ENCODE measurements at regions not wholly inside any gene's neighbourhood (a gene's known extent, or its start where the extent isn't known, plus 50 kb on each side); places are given as distances from the start of the nearest gene placed in this dataset.
A peak's percentile ranks its signal among the peaks of the same experiment; 100 is the strongest.

GRCh38 chr20:22495789-22496188 is 88.6 kb downstream of the FOXA2 start:
- Histone ChIP-seq H3K36me3 (ENCODE audit: control insufficient read depth, insufficient read depth, low read length) (no peaks in the 10 kb centered on the region), H3K27me3 (ENCODE audit: control insufficient read depth, insufficient read depth, low read length) (no peaks in the 10 kb centered on the region), H3K4me3 (ENCODE audit: low read depth, low read length) (no peak overlapping the region)
- TF ChIP-seq, protein P1, sequence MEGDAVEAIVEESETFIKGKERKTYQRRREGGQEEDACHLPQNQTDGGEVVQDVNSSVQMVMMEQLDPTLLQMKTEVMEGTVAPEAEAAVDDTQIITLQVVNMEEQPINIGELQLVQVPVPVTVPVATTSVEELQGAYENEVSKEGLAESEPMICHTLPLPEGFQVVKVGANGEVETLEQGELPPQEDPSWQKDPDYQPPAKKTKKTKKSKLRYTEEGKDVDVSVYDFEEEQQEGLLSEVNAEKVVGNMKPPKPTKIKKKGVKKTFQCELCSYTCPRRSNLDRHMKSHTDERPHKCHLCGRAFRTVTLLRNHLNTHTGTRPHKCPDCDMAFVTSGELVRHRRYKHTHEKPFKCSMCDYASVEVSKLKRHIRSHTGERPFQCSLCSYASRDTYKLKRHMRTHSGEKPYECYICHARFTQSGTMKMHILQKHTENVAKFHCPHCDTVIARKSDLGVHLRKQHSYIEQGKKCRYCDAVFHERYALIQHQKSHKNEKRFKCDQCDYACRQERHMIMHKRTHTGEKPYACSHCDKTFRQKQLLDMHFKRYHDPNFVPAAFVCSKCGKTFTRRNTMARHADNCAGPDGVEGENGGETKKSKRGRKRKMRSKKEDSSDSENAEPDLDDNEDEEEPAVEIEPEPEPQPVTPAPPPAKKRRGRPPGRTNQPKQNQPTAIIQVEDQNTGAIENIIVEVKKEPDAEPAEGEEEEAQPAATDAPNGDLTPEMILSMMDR (IDR thresholded peaks at IDR 0.05; ENCODE audit: insufficient read depth, low read length, severe bottlenecking) = no peak
- DNase-seq (ENCODE audit: low read depth) (no peak), FAIRE-seq (no peak)

GRCh38 chr20:22495172-22495571 is 89.2 kb downstream of the FOXA2 start:
- TF ChIP-seq, protein P1 (IDR thresholded peaks at IDR 0.05; ENCODE audit: insufficient read depth, low read length, severe bottlenecking) = no peak
- Histone ChIP-seq H3K4me3 (ENCODE audit: low read depth, low read length) (no peak overlapping the region), H3K27me3 (ENCODE audit: control insufficient read depth, insufficient read depth, low read length) (no peaks in the 10 kb centered on the region), H3K36me3 (ENCODE audit: control insufficient read depth, insufficient read depth, low read length) (no peaks in the 10 kb centered on the region)
- peak; percentile 58 for FAIRE-seq
- DNase-seq (ENCODE audit: low read depth) = no peak

DNA sequence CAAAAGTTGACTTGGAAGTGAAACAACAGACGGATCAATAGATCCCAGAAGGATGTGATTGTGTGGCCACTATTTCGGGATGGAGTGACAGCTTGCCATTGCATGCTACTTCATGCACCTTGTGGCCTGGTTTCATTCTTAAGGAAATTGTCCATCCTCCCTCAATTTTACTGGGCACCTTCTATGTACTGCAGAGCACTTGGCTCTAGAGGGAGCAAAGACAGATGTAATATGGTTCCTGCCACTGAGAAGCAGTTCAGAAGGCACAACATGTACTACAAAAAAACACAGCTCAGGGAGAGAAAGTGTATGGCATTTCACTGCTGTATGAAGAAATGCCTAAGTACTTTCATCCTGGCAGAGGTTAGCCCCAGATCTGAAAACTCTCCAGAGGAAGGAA is 91.9 kb downstream of the FOXA2 start:
- Histone ChIP-seq H3K4me3 (ENCODE audit: low read depth, low read length) (no peak overlapping the region), H3K27me3 (ENCODE audit: control insufficient read depth, insufficient read depth, low read length) (no peaks in the 10 kb centered on the region), H3K36me3 (ENCODE audit: control insufficient read depth, insufficient read depth, low read length) (no peaks in the 10 kb centered on the region)
- TF ChIP-seq, protein P1 (IDR thresholded peaks at IDR 0.05; ENCODE audit: insufficient read depth, low read length, severe bottlenecking) = no peak
- DNase-seq (ENCODE audit: low read depth) (peak; percentile 7), FAIRE-seq (no peak)

DNA sequence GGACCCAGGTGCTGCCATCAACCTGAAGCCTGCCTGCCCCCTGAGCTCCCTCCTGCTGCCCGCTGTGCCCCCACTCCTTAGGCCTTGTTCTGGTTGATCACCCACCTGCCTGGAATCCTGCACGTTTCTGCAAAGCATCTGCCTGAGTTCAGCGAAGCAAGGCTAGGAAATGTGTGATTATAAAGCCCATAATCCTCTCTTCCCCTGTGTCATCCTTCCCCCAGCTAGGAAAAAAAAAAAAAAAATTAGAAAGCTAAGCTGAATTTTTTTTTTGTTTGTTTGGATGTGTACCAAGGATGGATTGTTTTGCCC is 93.2 kb downstream of the FOXA2 start:
- DNase-seq (ENCODE audit: low read depth) (no peak), FAIRE-seq (no peak)
- H3K36me3 ChIP-seq (ENCODE audit: control insufficient read depth, insufficient read depth, low read length) = no peaks in the 10 kb centered on the region
- no peaks in the 10 kb centered on the region for H3K27me3 ChIP-seq (ENCODE audit: control insufficient read depth, insufficient read depth, low read length)
- TF ChIP-seq, protein P1 (IDR thresholded peaks at IDR 0.05; ENCODE audit: insufficient read depth, low read length, severe bottlenecking) = no peak
- no peak overlapping the region for H3K4me3 ChIP-seq (ENCODE audit: low read depth, low read length)

DNA sequence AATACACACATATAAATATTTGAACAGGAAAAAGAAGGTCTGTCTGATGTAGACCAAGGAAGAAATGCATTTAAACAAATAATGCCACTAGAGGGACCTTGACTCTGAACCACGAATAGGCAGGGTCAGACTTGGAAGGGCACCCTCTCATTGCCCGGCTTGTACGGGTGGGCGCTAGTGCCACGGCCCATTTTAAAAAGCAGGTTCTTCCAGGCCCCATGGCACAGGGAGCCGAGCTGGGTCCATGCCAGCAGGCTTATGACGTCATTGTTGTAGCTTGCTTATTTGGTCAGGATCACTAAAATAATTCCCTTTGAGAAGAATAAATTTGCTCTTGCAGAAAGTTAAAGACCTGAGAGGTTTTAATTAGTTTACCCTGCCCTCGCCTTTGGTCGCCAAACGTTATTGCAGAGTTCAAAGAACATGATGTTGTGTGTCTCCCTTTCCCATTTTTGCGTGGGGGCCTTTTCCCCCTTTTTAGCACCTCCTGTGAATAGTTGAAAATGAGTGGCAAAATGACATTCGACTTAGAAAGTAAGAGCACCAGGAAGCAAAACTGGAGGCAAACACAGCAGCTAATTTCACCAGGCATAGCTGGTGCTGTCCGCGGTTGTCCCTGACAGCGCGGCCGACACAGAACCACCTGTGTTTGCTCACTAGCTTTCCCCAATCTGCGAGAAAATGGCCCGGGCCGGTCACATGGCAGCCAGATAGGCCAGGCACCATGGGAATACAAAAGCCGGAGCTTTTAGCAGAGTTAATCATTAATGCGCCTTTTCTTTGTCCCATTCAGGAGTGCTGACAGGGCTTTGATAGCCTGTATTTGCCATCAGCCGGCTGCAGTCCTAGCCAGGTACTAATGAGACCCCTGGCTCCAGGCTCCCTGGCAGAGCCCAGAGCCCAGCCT is 93.8 kb downstream of the FOXA2 start:
- Histone ChIP-seq H3K4me3 (ENCODE audit: low read depth, low read length) (no peak overlapping the region), H3K27me3 (ENCODE audit: control insufficient read depth, insufficient read depth, low read length) (no peaks in the 10 kb centered on the region), H3K36me3 (ENCODE audit: control insufficient read depth, insufficient read depth, low read length) (no peaks in the 10 kb centered on the region)
- no peak for FAIRE-seq
- TF ChIP-seq, protein P1 (IDR thresholded peaks at IDR 0.05; ENCODE audit: insufficient read depth, low read length, severe bottlenecking) = peak; percentile 28
- peak; percentile 39 for DNase-seq (ENCODE audit: low read depth)
